WTC11 (cell line): ENCODE measurements at regions not wholly inside any gene's neighbourhood (a gene's known extent, or its start where the extent isn't known, plus 50 kb on each side); places are given as distances from the start of the nearest gene placed in this dataset.

ENCODE experiments used
- ATAC-seq: fragments of 200-7000 bp; cut with Tn5 transposase; 2 replicates; pipeline ENCODE4 v1.10.0; 2021; ENCODE audit warnings: mild to moderate bottlenecking, moderate library complexity
- CTCF ChIA-PET: fragments of 300-600 bp; sonication (Branson Sonifier 250); formaldehyde crosslinking; loops from one replicate; lab custom pipeline; 2021; ENCODE audit warnings: antibody characterized with exemption; lab: Charles Lee
- POLR2A ChIA-PET: fragments of 350-600 bp; sonication (Branson Sonifier 250); formaldehyde crosslinking; loops from one replicate; lab custom pipeline; 2021; ENCODE audit warnings: antibody characterized with exemption; lab: Charles Lee
- DNase-seq: peaks from one replicate; pipeline ENCODE4 v3.0.0; 2021; ENCODE audit warnings: low spot score
- H3K27ac Mint-ChIP-seq: 2 replicates; pipeline ENCODE4 v1.8.0; 2021; ENCODE audit warnings: mixed read lengths
- H3K27me3 Mint-ChIP-seq: 2 replicates; pipeline ENCODE4 v1.8.0; 2021; ENCODE audit warnings: low read depth, mild to moderate bottlenecking, moderate library complexity, mixed read lengths
- H3K36me3 Mint-ChIP-seq: 2 replicates; pipeline ENCODE4 v1.8.0; 2021; ENCODE audit warnings: mixed read lengths
- H3K4me1 Mint-ChIP-seq: 2 replicates; pipeline ENCODE4 v1.8.0; 2022; ENCODE audit warnings: mixed read lengths
- H3K4me3 Mint-ChIP-seq: 2 replicates; pipeline ENCODE4 v1.8.0; 2021; ENCODE audit warnings: mild to moderate bottlenecking, moderate library complexity, mixed read lengths
- H3K9me3 Mint-ChIP-seq: 2 replicates; pipeline ENCODE4 v1.8.0; 2021; ENCODE audit warnings: mixed read lengths
- ATF3 ChIP-seq: sonication (generic); formaldehyde crosslinking; conservative IDR thresholded peaks from 2 replicates; pipeline ENCODE4 v1.8.1; 2022; ENCODE audit warnings: mild to moderate bottlenecking, missing genetic modification reagents
- ATF6 ChIP-seq: sonication (generic); formaldehyde crosslinking; IDR thresholded peaks from 2 replicates; pipeline ENCODE4 v1.8.1; 2023; ENCODE audit warnings: mild to moderate bottlenecking, missing genetic modification reagents
- CBFB ChIP-seq: sonication (generic); formaldehyde crosslinking; IDR thresholded peaks from 2 replicates; pipeline ENCODE4 v1.8.1; 2022; ENCODE audit warnings: mild to moderate bottlenecking, low read depth, missing genetic modification reagents
- CREM ChIP-seq: sonication (generic); formaldehyde crosslinking; IDR thresholded peaks from 2 replicates; pipeline ENCODE4 v1.8.1; 2022; ENCODE audit warnings: mild to moderate bottlenecking, missing genetic modification reagents, moderate library complexity
- FOXJ3 ChIP-seq: sonication (generic); formaldehyde crosslinking; IDR thresholded peaks from 2 replicates; pipeline ENCODE4 v1.9.0; 2021; ENCODE audit warnings: missing genetic modification reagents, mild to moderate bottlenecking, borderline replicate concordance
- FOXK1 ChIP-seq: sonication (generic); formaldehyde crosslinking; IDR thresholded peaks from 2 replicates; pipeline ENCODE4 v1.8.0; 2022; ENCODE audit warnings: mild to moderate bottlenecking, moderate library complexity, missing genetic modification reagents
- FOXP4 ChIP-seq: sonication (generic); formaldehyde crosslinking; IDR thresholded peaks from 2 replicates; pipeline ENCODE4 v1.8.0; 2022; ENCODE audit warnings: mild to moderate bottlenecking, missing genetic modification reagents
- GTF2I ChIP-seq: fragments of 250-450 bp; sonication (Bioruptor Pico); conservative IDR thresholded peaks from 2 replicates; pipeline ENCODE4 v1.4.0; 2021; ENCODE audit warnings: mild to moderate bottlenecking
- HMGXB4 ChIP-seq: sonication (generic); formaldehyde crosslinking; IDR thresholded peaks from 2 replicates; pipeline ENCODE4 v1.8.1; 2023; ENCODE audit warnings: mild to moderate bottlenecking, moderate library complexity, missing genetic modification reagents
- IRF2 ChIP-seq: sonication (generic); formaldehyde crosslinking; IDR thresholded peaks from 2 replicates; pipeline ENCODE4 v1.8.0; 2022; ENCODE audit warnings: low read depth, missing genetic modification reagents, borderline replicate concordance
- NR1H2 ChIP-seq: sonication (generic); formaldehyde crosslinking; IDR thresholded peaks from 2 replicates; pipeline ENCODE4 v1.9.0; 2021; ENCODE audit warnings: mild to moderate bottlenecking, moderate library complexity, missing genetic modification reagents
- OVOL2 ChIP-seq: fragments of 250-450 bp; sonication (Bioruptor Pico); IDR thresholded peaks from 2 replicates; pipeline ENCODE4 v1.9.0; 2021; ENCODE audit warnings: mild to moderate bottlenecking, borderline replicate concordance
- RORB ChIP-seq: fragments of 250-450 bp; sonication (Bioruptor Pico); IDR thresholded peaks from 2 replicates; pipeline ENCODE4 v1.9.0; 2021; ENCODE audit warnings: mild to moderate bottlenecking
- SOX15 ChIP-seq: fragments of 250-450 bp; sonication (Bioruptor Pico); IDR thresholded peaks from 2 replicates; pipeline ENCODE4 v1.9.0; 2021; ENCODE audit warnings: mild to moderate bottlenecking
- TP53 ChIP-seq: sonication (generic); formaldehyde crosslinking; IDR thresholded peaks from 2 replicates; pipeline ENCODE4 v1.8.1; 2023; ENCODE audit warnings: mild to moderate bottlenecking, missing genetic modification reagents
- ZNF138 ChIP-seq: sonication (generic); formaldehyde crosslinking; conservative IDR thresholded peaks from 2 replicates; pipeline ENCODE4 v1.8.1; 2022; ENCODE audit warnings: mild to moderate bottlenecking, moderate library complexity, missing genetic modification reagents
- ZNF263 ChIP-seq: sonication (generic); formaldehyde crosslinking; IDR thresholded peaks from 2 replicates; pipeline ENCODE4 v1.8.1; 2022; ENCODE audit warnings: low read depth, mild to moderate bottlenecking, moderate library complexity, missing genetic modification reagents
- ZNF317 ChIP-seq: sonication (generic); formaldehyde crosslinking; IDR thresholded peaks from 2 replicates; pipeline ENCODE4 v1.8.1; 2023; ENCODE audit warnings: low read depth, mild to moderate bottlenecking, moderate library complexity, missing genetic modification reagents, borderline replicate concordance
- ZNF396 ChIP-seq: fragments of 250-450 bp; sonication (Bioruptor Pico); IDR thresholded peaks from 2 replicates; pipeline ENCODE4 v1.8.0; 2021; ENCODE audit warnings: mild to moderate bottlenecking, moderate library complexity, borderline replicate concordance
- ZNF532 ChIP-seq: fragments of 250-450 bp; sonication (Bioruptor Pico); IDR thresholded peaks from 2 replicates; pipeline ENCODE4 v1.9.0; 2021; ENCODE audit warnings: mild to moderate bottlenecking, borderline replicate concordance

GRCh38 chr18:29250843-29251242, 1073.9 kb upstream of the CDH2 start:
- no peak overlapping the region for H3K27ac Mint-ChIP-seq
- DNase-seq (no peak), ATAC-seq (no peak)
- H3K36me3 Mint-ChIP-seq: no peaks in the 10 kb centered on the region
- TF ChIP-seq CBFB (CRISPR knock-in tag) (no peak), ZNF138 (CRISPR knock-in tag) (no peak), OVOL2 (CRISPR knock-in tag) (no peak), TP53 (CRISPR knock-in tag) (no peak), FOXP4 (no peak), CREM (no peak), SOX15 (CRISPR knock-in tag) (no peak), ZNF532 (CRISPR knock-in tag) (no peak), IRF2 (CRISPR knock-in tag) (no peak), FOXK1 (CRISPR knock-in tag) (no peak), ATF3 (no peak), ATF6 (CRISPR knock-in tag) (no peak), HMGXB4 (no peak), ZNF396 (no peak), ZNF263 (CRISPR knock-in tag) (no peak), GTF2I (no peak), NR1H2 (CRISPR knock-in tag) (no peak), ZNF317 (CRISPR knock-in tag) (no peak), FOXJ3 (CRISPR knock-in tag) (no peak), RORB (CRISPR knock-in tag) (no peak)
- H3K4me1 Mint-ChIP-seq: peaks cover 6% of the 10 kb centered on the region
- H3K9me3 Mint-ChIP-seq: peaks cover 4% of the 10 kb centered on the region; the same call in 1 of the 2 replicates
- H3K27me3 Mint-ChIP-seq: no peaks in the 10 kb centered on the region
- ChIA-PET CTCF (no interaction called here), POLR2A (no interaction called here)
- H3K4me3 Mint-ChIP-seq: no peak overlapping the region
